ENCODE measurements at regions not wholly inside any gene's neighbourhood (a gene's known extent, or its start where the extent isn't known, plus 50 kb on each side); places are given as distances from the start of the nearest gene placed in this dataset.

GRCh38 chr22:20654343-20655208 lies 119.3 kb upstream of the SERPIND1 start:
- peak; percentile 14 for DNase-seq

More at GRCh38 chr22:20654343-20655208, 119.3 kb upstream of the SERPIND1 start:
- H3K18ac ChIP-seq (ENCODE audit: insufficient read length, low read depth, low read length), result no peak overlapping the region
- no peak overlapping the region for H4K5ac ChIP-seq (ENCODE audit: insufficient read length, low read depth, low read length)
- H4K8ac ChIP-seq (replicated peaks; ENCODE audit: insufficient read length, low read depth, low read length), result no peak overlapping the region
- no peaks in the 10 kb centered on the region for H3K23me2 ChIP-seq (ENCODE audit: insufficient read length, low read depth, low read length, poor library complexity, severe bottlenecking)
- no peak overlapping the region for H2BK120ac ChIP-seq (ENCODE audit: low read depth, low read length, poor library complexity, severe bottlenecking)
- H3K23ac ChIP-seq (ENCODE audit: insufficient read length, low read depth, low read length), result no peak overlapping the region
- Mint-ChIP-seq H3K27me3 (ENCODE audit: low read depth) (peaks cover 25% of the 10 kb centered on the region), H3K27ac (no peak overlapping the region), H3K36me3 (ENCODE audit: insufficient read depth in 1 of 3, low read depth in 3 of 3) (no peaks in the 10 kb centered on the region), H3K9me3 (peaks cover 0 to 3% of the 10 kb centered on the region in 2 experiments; a peak in 1 of 5 replicates), H3K4me3 (no peak overlapping the region), H3K4me1 (no peaks in the 10 kb centered on the region)
- H3K27me3 ChIP-seq (ENCODE audit: insufficient read depth, low read length), result no peaks in the 10 kb centered on the region
- H4K91ac ChIP-seq (ENCODE audit: insufficient read length, low read depth, low read length), result no peak overlapping the region
- no peak overlapping the region for H2AK5ac ChIP-seq (ENCODE audit: insufficient read length, low read length)
- no peak overlapping the region for H3K4me2 ChIP-seq (ENCODE audit: insufficient read depth, insufficient read length, low read length)
- no peak overlapping the region for H2BK12ac ChIP-seq (ENCODE audit: insufficient read length, low read depth, low read length)
- no peak overlapping the region for H3K4ac ChIP-seq (ENCODE audit: low read depth, low read length)
- no peak overlapping the region for H2BK5ac ChIP-seq (ENCODE audit: insufficient read length, low read length)
- WGBS (ENCODE audit: extremely low coverage, insufficient read length, low lambda C conversion rate), result no CpG with 5 or more reads among the region's 20 CpGs
- H3K14ac ChIP-seq (ENCODE audit: insufficient read depth, low read length), result no peak overlapping the region; the same call in 1 of the 2 replicates
- H2BK20ac ChIP-seq (ENCODE audit: low read depth, low read length, poor library complexity, severe bottlenecking), result no peak overlapping the region
- H3K4me1 ChIP-seq (ENCODE audit: insufficient read depth, low read length), result no peaks in the 10 kb centered on the region
- TF ChIP-seq CTCF (conservative IDR thresholded peaks at IDR 0.05), result no peak
- H3K56ac ChIP-seq (ENCODE audit: insufficient read length, low read depth, low read length), result no peak overlapping the region
- no peaks in the 10 kb centered on the region for H4K20me1 ChIP-seq (ENCODE audit: control insufficient read depth, insufficient read depth, insufficient read length)
- H3T11ph ChIP-seq (ENCODE audit: low read length), result no peak overlapping the region
- no peak overlapping the region for H2BK15ac ChIP-seq (ENCODE audit: low read depth, low read length)
- H3K9me3 ChIP-seq (ENCODE audit: control insufficient read depth, low read depth, low read length), result no peaks in the 10 kb centered on the region
- no peak overlapping the region for H3K27ac ChIP-seq (ENCODE audit: insufficient read length, low read depth, low read length)
- H2AFZ ChIP-seq (ENCODE audit: low read length), result no peak overlapping the region
- H3K9ac ChIP-seq (ENCODE audit: extremely low read depth, insufficient read length, low read length), result no peak overlapping the region
- no peaks in the 10 kb centered on the region for H3K79me1 ChIP-seq (ENCODE audit: insufficient read depth, low read depth, low read length, poor library complexity, severe bottlenecking)
- H3K79me2 ChIP-seq (ENCODE audit: insufficient read depth, low read length), result no peaks in the 10 kb centered on the region

All from H9 (cell line).